H54 (cell line): ENCODE measurements at regions not wholly inside any gene's neighbourhood (a gene's known extent, or its start where the extent isn't known, plus 50 kb on each side); places are given as distances from the start of the nearest gene placed in this dataset.

Experiments
- DNase-seq: peaks from one replicate; pipeline ENCODE4 v3.0.0; 2011; ENCODE audit warnings: low spot score, mixed read lengths; ENCODE audit not compliant: insufficient read length
- FAIRE-seq: peaks from 3 replicates; lab custom pipeline; 2011; peaks lifted over from hg19 to GRCh38; lab: Jason Lieb, UNC
- POLR2A ChIP-seq: IDR thresholded peaks from 2 replicates; pipeline ENCODE4 v1.6.1; 2011; ENCODE audit warnings: low read depth, mild to moderate bottlenecking, low read length

GRCh38 chr20:9939231-9939630, 95.6 kb upstream of the ANKEF1 start:
- FAIRE-seq: no peak
- no peak for DNase-seq
- no peak for TF ChIP-seq POLR2A

GRCh38 chr20:9935285-9935684, 96.4 kb upstream of the PAK5 start:
- DNase-seq (no peak), FAIRE-seq (no peak)
- TF ChIP-seq POLR2A: no peak

GRCh38 chr20:9930142-9930541, 91.3 kb upstream of the PAK5 start:
- DNase-seq (no peak), FAIRE-seq (no peak)
- TF ChIP-seq POLR2A: no peak

GRCh38 chr20:9928955-9929354, 90.1 kb upstream of the PAK5 start:
- no peak for DNase-seq
- FAIRE-seq: no peak
- TF ChIP-seq POLR2A: no peak

- no peak for FAIRE-seq
- TF ChIP-seq POLR2A: no peak
- no peak for DNase-seq
Observed at GRCh38 chr20:9928281-9928737, 89.4 kb upstream of the PAK5 start.

GRCh38 chr20:9927224-9927623, 88.3 kb upstream of the PAK5 start:
- DNase-seq: no peak
- FAIRE-seq: no peak
- no peak for TF ChIP-seq POLR2A

- no peak for TF ChIP-seq POLR2A
- no peak for DNase-seq
- FAIRE-seq: no peak
Observed at GRCh38 chr20:9926476-9926875, 87.6 kb upstream of the PAK5 start.

- no peak for TF ChIP-seq POLR2A
- DNase-seq: no peak
Observed at GRCh38 chr20:9926007-9926406, 87.1 kb upstream of the PAK5 start.

GRCh38 chr20:9923648-9924047, 84.8 kb upstream of the PAK5 start:
- no peak for TF ChIP-seq POLR2A
- FAIRE-seq (no peak), DNase-seq (no peak)

More at GRCh38 chr20:9926007-9926406, 87.1 kb upstream of the PAK5 start:
- no peak for FAIRE-seq

GRCh38 chr20:9920866-9921265, 82.0 kb upstream of the PAK5 start:
- DNase-seq: no peak
- no peak for TF ChIP-seq POLR2A
- no peak for FAIRE-seq

GRCh38 chr20:9919271-9920014, 80.6 kb upstream of the PAK5 start:
- no peak for FAIRE-seq
- no peak for DNase-seq
- TF ChIP-seq POLR2A: no peak

GRCh38 chr20:9918348-9918747, 79.5 kb upstream of the PAK5 start:
- no peak for DNase-seq
- no peak for FAIRE-seq
- TF ChIP-seq POLR2A: no peak

- FAIRE-seq: no peak
- no peak for DNase-seq
- no peak for TF ChIP-seq POLR2A
Observed at GRCh38 chr20:9916761-9917160, 77.9 kb upstream of the PAK5 start.

GRCh38 chr20:9912858-9913434, 74.1 kb upstream of the PAK5 start:
- DNase-seq (peak; percentile 7), FAIRE-seq (peak; percentile 83)
- no peak for TF ChIP-seq POLR2A

GRCh38 chr20:9912290-9912689, 73.4 kb upstream of the PAK5 start:
- DNase-seq (no peak), FAIRE-seq (no peak)
- TF ChIP-seq POLR2A: no peak
